DMS53 treated with DMSO at 0.1 percent for 48 hours (cell line): ENCODE measurements at regions not wholly inside any gene's neighbourhood (a gene's known extent, or its start where the extent isn't known, plus 50 kb on each side); places are given as distances from the start of the nearest gene placed in this dataset.

Experiments
- DNase-seq: peaks from one replicate; lab custom pipeline; 2025; ENCODE audit not compliant: unreplicated experiment; lab: John Stamatoyannopoulos, UW

DNA sequence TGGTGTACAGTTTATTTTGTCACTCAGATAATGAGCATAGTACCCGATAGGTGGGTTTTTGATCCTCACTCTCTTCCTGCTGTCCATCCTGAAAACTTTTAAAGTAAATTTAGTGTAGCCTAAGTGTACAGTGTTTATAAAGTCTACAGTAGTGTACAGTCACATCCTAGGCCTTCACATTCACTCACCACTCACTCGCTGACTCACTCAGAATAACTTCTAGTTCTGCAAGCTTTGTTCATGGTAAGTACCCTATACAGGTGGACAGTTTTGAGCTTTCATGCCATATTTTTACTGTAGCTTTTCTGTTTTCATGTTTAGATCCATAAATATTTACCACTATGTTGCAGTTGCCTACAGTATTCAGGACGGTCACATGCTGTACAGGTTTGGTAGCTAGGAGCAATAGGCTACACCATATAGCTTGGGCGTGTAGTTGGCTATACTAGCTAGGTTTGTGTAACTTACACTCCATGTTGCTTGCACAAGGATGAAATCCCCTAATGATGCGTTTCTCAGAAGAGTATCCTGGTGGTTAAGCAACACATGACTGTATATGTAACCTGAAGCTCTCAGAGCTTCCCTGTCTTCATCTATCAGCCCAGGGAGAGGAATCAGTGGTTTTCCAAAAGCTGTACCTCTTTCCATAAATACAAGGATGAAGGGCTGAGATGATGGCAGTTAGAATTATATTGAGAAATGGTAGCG is 87.6 kb upstream of the SLC25A26 start:
- DNase-seq: no peak

- DNase-seq: no peak
Observed at GRCh38 chr3:66128623-66129022, 89.9 kb upstream of the MAGI1 start.

DNA sequence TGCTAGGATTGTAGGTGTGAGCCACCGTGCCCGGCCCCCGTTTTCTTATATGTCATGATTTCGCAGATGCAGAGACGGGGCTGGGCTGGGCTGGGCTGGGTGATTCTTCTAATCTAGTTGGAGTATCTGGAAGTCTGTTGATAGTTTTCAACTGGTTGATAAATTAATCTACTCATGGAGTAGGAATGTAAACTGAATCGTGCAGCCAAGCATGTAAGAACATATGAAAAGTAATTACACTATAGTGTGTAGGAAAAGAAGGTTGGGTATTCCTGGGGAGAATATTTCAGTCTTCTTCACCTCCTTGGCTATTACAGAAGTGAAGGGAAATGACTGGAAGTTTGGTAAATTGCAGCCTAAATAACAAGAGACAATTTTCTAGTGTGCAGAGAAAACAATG is 82.6 kb upstream of the MAGI1 start:
- no peak for DNase-seq

GRCh38 chr3:66115858-66116654 is 77.3 kb upstream of the MAGI1 start:
- no peak for DNase-seq

GRCh38 chr3:66113542-66113941 is 74.8 kb upstream of the MAGI1 start:
- DNase-seq: no peak

GRCh38 chr3:66110840-66111239 is 72.1 kb upstream of the MAGI1 start:
- no peak for DNase-seq

- no peak for DNase-seq
Observed at GRCh38 chr3:66107855-66108254, 69.1 kb upstream of the MAGI1 start.

GRCh38 chr3:66106788-66107187 is 68.1 kb upstream of the MAGI1 start:
- no peak for DNase-seq

- no peak for DNase-seq
Observed at GRCh38 chr3:66104535-66104934, 65.8 kb upstream of the MAGI1 start.

GRCh38 chr3:66103729-66104128 is 65.0 kb upstream of the MAGI1 start:
- DNase-seq: no peak

- DNase-seq: no peak
Observed at GRCh38 chr3:66101901-66102300, 63.2 kb upstream of the MAGI1 start.

DNA sequence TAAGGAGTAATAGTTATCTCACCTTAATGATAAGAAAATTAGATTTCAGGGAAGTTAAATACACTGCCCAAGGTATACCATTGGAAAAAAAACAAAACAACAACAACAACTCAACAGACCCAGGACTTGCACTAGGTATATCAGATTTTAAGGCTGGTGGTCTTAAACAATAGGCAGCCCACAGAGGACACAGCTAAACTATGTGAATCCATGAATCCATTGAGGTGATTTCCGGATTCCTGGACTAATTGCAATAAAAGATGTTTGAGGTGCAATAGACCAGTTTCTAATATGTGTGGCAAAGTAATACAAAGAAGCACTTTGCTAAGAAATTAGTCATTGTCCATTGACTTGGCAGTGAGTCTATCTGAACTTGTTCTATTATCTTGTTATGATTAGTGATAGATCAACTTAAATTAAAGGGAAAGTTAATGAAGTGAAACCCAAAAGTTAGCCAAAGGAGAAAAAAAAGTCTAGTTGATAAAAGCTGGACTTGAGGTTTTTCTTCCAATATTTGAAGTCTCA is 60.9 kb upstream of the MAGI1 start:
- no peak for DNase-seq

GRCh38 chr3:66098436-66098835 is 59.7 kb upstream of the MAGI1 start:
- DNase-seq: no peak

GRCh38 chr3:66097647-66098046 is 58.9 kb upstream of the MAGI1 start:
- DNase-seq: no peak

DNA sequence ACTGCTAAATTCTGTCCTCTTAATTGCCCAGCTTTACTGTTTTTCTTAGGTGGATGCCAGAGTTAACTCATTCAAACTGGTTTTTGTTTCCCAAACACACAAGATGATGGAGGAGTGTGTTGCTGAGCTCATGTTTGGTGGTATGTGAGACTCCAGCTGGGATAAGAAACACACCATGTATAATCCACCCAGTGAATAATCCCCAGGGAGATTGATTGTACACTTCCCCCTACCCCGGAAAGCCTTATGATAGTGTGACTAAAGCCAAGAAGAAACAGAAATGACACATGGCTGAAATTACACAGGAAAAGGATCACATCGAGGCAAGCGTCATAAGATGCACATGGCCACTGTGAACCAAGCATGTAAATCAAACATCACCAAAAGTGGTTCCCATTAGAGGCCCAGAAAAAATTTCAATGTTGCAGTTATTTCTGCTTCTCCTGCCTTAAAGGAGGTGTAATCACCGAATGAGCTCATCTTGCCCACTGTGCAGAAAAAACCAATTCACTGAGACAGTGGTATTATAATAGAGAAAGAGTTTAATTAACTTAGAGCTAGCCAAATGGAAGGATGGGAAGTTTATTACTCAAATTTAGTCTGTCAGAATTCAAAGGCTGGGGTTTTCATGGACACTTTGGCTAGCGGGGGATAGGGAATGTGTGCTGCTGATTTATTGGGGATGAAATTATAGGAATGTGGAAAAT is 56.7 kb upstream of the MAGI1 start:
- DNase-seq: no peak

GRCh38 chr3:66093981-66094380 is 55.3 kb upstream of the MAGI1 start:
- no peak for DNase-seq

DNA sequence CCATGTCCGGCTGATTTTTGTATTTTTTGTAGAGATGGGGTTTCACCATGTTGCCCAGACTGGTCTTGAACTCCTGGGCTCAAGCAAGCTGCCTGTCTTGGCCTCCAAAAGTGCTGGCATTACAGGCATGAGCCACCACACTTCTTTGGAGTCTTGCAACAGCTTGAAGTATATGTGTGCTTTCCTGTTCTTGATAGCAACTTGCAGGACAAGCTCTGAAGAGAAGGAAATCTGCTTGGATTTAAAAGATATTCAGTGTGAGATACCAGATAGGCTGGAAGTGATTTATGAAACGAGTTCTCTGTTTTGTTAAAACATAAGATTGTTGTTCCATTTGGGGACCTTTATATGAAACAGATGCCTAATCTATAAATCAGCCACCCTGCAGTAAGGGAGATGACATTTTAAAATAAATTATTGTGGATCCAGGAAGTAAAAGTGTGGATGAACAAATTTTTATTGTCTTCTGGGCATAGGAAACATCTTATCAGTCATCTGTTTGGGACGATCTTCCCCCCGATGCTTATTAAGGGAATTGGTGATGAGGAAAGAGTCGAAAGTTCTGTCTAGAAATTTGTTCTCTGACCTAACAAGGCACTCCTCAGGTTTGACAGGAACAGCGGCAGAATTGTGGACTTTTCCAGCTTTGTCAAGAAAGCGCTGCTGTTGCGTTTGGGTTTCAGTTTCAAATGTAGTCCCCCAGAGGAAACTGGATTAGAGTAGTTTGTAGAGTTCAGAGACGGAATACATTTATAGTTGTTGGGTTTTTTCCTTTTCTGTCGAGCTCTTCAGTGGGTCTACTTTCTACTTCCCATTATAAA is 53.7 kb upstream of the MAGI1 start:
- DNase-seq: no peak
